Stimulated activated CD8-positive, alpha-beta memory T cell treated with anti-CD3 and anti-CD28 coated beads, Interleukin-4, amount 100 ng/mL, for 48 hours (primary cell): ENCODE measurements at regions not wholly inside any gene's neighbourhood (a gene's known extent, or its start where the extent isn't known, plus 50 kb on each side); places are given as distances from the start of the nearest gene placed in this dataset.
"Not testable (repeated sequence)": the region's sequence is repeated elsewhere in the genome, so short reads cannot be mapped to it uniquely, and the experiment has no call there.

Experiments used
- DNase-seq: peaks from one replicate; pipeline ENCODE4 v3.0.0-alpha.2; 2020

GRCh38 chr18:34352385-34353163 lies 127.9 kb upstream of the NOL4 start:
- no peak for DNase-seq

- no peak for DNase-seq
These were observed 129.6 kb upstream of the NOL4 start for GRCh38 chr18:34354351-34354750.

DNA sequence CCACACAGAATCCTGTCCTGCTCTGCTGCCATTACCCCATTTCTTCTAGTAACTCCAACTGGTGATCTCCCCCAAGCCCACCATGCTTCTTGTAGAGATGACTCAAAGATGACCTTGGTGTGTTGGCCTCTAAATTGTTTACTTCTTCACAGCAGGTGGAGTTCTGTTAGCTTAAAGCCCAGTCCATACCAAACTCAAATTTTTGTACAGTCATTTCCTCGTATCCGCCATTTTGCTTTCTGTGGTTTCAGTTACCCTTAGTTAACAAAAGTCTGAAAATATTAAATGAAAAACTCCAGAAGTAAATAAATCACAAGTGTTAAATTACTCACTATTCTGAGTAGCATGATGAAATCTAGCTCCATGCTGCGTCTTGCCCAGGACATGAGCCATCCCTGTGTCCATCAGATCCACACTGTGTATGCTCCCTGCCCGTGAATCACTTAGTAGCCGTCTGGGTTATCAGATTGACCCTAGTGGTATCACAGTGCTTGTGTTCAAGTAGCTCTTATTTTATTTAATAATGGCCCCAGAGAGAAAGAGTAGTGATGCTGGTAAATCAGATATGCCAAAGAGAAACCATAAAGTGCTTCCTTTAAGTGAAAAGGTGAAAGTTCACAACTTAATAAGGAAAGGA lies 133.3 kb upstream of the NOL4 start:
- no peak for DNase-seq

DNA sequence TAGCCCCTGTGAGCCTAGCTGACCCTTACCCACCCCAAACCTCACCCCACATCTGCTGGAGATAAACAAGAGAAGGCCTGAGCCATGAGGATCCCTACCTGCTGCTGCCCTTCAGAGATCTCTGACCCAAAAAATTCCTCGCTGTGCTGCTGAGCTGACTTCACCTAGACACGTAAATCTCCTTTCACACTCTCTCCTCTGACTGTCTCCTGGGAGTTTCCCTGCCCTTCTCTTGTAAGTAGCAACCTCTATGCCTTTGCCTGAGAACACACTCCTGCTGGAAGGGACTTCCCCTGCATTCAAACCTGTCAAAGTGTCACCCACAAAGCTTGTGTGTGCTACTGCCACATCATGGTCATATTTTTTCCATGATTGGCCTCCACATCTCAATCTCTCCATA lies 134.2 kb upstream of the NOL4 start:
- no peak for DNase-seq

GRCh38 chr18:34364699-34365098 lies 140.0 kb upstream of the NOL4 start:
- no peak for DNase-seq

GRCh38 chr18:34370704-34371395 lies 146.1 kb upstream of the NOL4 start:
- no peak for DNase-seq

DNA sequence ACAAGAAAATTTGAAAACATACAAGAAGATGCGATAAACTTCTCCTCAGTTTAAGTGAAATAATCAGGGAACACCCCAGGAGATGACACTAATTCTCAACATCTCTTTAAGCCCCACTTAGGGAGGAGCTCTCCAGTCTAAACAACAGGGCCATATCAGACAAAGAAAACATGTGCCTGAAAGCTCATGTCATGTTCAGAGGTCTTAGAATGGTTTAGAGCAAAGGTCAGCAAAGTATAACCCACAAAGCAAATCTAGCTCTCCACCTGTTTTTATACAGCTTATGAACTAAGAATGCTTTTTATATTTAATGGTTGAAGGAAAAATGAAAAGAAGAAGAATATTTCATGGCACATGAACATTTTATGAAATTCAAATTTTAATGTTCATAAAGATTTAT lies 155.6 kb upstream of the NOL4 start:
- DNase-seq: no peak

DNA sequence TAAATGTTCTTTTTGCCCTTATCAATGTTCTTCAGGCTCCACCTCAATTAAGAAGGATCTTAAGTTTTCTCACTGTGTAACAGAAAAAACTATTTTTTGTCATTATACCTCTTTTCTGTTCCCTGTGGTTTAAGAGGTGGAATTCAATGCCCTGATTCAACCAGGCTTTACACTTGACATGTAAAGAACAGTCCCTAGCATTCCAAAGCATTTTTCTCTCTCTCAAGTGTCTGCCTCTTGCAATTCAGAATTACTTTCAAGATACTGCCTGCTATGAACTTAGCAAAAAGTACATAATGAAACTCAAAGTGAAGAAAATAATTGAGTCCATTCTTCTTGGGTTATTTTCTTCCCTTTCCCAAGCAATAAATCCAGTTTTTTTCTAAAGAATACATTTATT lies 160.6 kb upstream of the NOL4 start:
- DNase-seq: no peak

- DNase-seq: no peak
These were observed 162.1 kb upstream of the NOL4 start for GRCh38 chr18:34386803-34387202.

- DNase-seq: no peak
These were observed 172.7 kb upstream of the NOL4 start for GRCh38 chr18:34397286-34397896.

DNA sequence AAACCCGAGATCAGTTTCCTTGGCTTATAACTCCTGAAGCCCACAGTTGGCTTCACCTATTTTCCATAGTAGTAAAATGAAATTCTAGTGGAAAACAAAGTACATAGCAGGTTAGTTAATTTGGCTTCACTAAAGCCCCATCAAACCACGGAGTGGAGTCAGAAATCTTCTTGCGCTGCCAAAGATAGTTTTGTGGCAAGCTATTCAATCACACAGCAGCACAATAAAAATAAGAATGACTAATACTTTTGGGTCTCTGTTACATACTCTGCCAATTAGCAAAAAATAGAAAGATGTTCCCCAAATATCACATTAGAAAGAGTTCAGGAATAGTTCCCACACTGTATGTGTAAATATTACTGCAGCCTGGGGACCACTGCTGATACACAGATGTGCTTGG lies 175.2 kb upstream of the NOL4 start:
- DNase-seq: no peak

GRCh38 chr18:34400834-34401233 lies 176.1 kb upstream of the NOL4 start:
- DNase-seq: no peak

GRCh38 chr18:34401775-34402174 lies 177.1 kb upstream of the NOL4 start:
- no peak for DNase-seq

- DNase-seq: not testable (repeated sequence)
These were observed 182.8 kb upstream of the NOL4 start for GRCh38 chr18:34407471-34407870.

DNA sequence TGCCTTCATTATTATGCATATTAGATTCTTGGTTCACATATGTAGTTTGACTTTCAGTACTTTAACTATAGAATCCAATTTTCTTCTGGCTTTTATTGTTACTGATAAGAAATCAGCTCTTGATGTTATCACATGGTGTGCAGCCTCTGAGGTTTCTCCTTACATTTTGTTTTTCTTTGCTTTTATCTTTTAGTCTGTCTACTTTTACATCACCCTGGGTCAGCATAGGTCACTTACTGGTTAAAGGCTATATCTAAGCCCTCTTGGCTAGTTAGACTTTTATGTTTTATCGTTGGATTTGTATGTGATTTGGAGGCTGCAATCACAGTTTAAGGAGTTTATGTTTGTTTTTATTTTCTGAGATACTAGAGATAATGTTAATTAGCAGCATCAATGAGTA lies 187.2 kb upstream of the NOL4 start:
- no peak for DNase-seq

DNA sequence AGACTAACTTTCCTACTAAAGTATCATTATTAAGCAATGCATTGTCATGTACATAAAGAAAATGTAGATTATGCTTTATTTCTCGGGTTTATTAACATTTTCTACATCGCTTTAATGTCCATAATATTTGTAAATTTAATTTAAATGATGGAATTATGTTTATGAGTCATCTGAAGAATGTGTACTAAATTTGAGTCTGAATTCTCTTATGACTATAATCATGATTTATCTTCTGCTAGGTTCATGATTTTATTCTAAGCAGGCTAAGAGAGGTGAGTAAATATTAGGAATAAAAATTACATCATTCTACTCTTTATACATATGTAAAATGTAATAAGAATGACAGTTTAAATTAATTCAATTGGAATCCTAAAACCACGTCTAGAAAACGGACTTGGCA lies 206.3 kb upstream of the NOL4 start:
- DNase-seq: no peak

- no peak for DNase-seq
These were observed 219.9 kb upstream of the NOL4 start for GRCh38 chr18:34444622-34445021.

DNA sequence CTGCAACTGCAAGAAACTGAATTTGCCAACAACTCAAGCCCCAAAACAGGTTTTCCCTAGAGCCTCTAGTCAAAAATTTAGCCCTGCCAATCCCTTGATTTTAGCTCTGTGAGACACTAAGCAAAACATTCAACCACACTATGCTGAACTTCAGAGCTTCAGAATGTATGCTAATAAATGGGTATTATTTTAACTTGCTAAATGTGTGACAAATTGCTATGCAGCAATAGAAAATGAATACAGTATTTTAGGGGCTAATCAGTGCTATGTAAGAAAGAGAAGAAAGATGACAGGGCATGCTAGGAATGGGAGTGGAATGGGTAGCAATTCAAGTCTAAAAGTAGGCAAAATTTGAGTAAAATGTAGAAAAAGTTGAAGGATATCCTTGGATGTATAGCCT lies 223.9 kb upstream of the NOL4 start:
- no peak for DNase-seq

DNA sequence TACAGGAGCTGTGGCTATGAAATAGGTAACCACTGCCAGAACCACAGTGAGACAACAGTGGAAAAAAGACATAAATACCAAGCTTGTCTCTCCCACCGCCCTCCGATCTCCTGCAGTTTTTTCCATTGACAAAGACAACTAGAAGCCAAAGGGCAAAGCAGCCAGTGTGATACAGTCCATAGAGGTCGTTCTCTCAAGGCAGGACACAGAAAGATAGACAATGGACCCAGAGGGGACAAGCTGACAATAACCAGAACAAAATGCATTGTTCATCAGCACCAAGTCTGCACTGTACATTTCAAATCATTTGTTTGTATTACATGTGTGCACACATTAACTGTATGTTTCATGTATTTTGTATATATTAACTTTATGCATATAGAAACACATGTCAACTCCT lies 233.0 kb upstream of the NOL4 start:
- DNase-seq: no peak

GRCh38 chr18:34458410-34458977 lies 233.8 kb upstream of the NOL4 start:
- no peak for DNase-seq

GRCh38 chr18:34461266-34461665 lies 236.6 kb upstream of the NOL4 start:
- DNase-seq: no peak

DNA sequence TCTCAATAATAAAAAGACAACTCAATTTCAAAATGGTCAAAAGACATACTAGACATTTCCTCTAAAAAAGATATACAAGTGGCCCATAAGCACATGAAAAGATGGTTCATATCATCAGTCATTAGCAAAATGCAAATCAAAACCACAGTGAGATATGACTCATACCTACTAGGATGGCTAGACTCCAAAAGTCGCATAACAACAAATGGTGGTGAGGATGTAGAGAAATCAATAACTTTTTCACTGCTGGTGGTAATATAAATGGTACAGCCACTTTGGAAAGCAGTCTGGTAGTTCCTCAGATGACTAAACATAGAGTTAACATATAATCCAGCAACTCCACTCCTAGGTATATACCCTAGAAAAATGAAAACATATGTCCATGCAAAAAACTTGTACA lies 242.3 kb upstream of the NOL4 start:
- DNase-seq: no peak

DNA sequence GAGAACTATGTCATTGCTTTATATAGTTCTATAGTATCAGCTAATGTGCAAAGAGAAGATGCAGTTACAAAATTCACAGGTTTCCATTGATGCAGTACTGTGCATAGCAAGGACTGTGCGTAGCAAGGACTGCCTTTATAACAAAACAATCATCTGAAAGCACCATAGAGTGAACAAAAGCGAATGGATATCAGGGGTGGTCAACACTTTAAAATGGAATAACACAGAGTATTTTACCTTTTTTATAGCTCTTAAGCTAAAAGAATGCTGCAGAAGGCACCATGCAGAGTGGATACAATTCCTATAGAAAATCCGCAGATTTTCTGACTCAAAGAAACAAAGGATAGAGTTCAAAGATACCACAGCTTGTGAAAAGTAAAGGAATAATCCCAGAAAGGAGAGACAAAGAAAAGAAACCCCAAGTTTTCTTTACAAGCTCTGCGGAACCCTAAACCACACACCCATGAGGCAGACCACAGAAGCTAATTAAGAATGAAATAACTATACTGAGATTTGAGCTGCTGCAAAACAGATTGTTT lies 229.9 kb upstream of the DTNA start:
- no peak for DNase-seq
